K562 (cell line): ENCODE measurements at regions not wholly inside any gene's neighbourhood (a gene's known extent, or its start where the extent isn't known, plus 50 kb on each side); places are given as distances from the start of the nearest gene placed in this dataset.

ENCODE experiments used
- ATAC-seq: fragments of 200-7000 bp; cut with Tn5 transposase; 3 replicates; pipeline ENCODE4 v1.9.1; 2020; ENCODE audit warnings: moderate library complexity
- BruUV-seq: library from RNA; stranded (reverse); fragments of 400-500 nt; replicated peaks from 2 replicates; lab custom pipeline; 2021; lab: Mats Ljungman, UMichigan
- CTCF ChIA-PET: fragments of 300-600 bp; formaldehyde crosslinking; extraction: SDS; loops from one replicate; lab custom pipeline; 2021; ENCODE audit warnings: low intra/inter-chr PET ratio; lab: Yijun Ruan, JAX
- POLR2A ChIA-PET: fragments of 300-600, 350-650 bp; sonication (Branson Sonifier 250); formaldehyde crosslinking; extraction: SDS; loops from one replicate; lab custom pipeline; 2021; ENCODE audit warnings: antibody characterized with exemption, inconsistent platforms; lab: Yijun Ruan, JAX
- DNase-seq, 4 experiments: peaks; one replicate each; pipeline versions ENCODE4 v3.0.0 to v3.0.0-alpha.2; 2011 to 2018; ENCODE audit warnings: low spot score in 3 of 4, mixed read lengths in 3 of 4; ENCODE audit errors: extremely low read depth in 1 of 4
- FAIRE-seq: peaks from 2 replicates; lab custom pipeline; 2011; peaks lifted over from hg19 to GRCh38; lab: Jason Lieb, UNC
- H2AFZ ChIP-seq: 2 replicates; pipeline ENCODE4 v1.6.0; 2011; ENCODE audit warnings: low read depth, low read length, control low read depth, inconsistent platforms
- H3K27ac ChIP-seq: fragments of 200-600 bp; 3 replicates; pipeline ENCODE4 v1.8.0; 2011; ENCODE audit warnings: low read depth, mild to moderate bottlenecking, control low read depth, inconsistent platforms, low read length, moderate library complexity, mixed read lengths; ENCODE audit errors: extremely low read depth
- H3K27me3 ChIP-seq, 2 experiments: fragments of 300-600 bp in 1 of 2; 2 replicates in 1 of 2; 3 replicates in 1 of 2; pipeline versions ENCODE4 v1.6.0 to v1.8.0; 2011; ENCODE audit warnings: inconsistent platforms in 2 of 2, low read length in 2 of 2, mild to moderate bottlenecking in 1 of 2, mixed read lengths in 1 of 2, moderate library complexity in 1 of 2; ENCODE audit not compliant: control insufficient read depth in 2 of 2, insufficient read depth in 2 of 2
- H3K36me3 ChIP-seq: fragments of 300-600 bp; 3 replicates; pipeline ENCODE4 v1.8.0; 2011; ENCODE audit warnings: mild to moderate bottlenecking, low read length, inconsistent platforms; ENCODE audit not compliant: control insufficient read depth, insufficient read depth
- H3K4me1 ChIP-seq, 2 experiments: fragments of 200-600 bp in 1 of 2; replicated peaks in 1 of 2; 2 replicates in 1 of 2; 3 replicates in 1 of 2; pipeline versions ENCODE4 v1.5.1 to v1.8.0; 2011; ENCODE audit warnings: inconsistent platforms in 2 of 2, low read length in 2 of 2, mild to moderate bottlenecking in 1 of 2, mixed read lengths in 1 of 2, moderate library complexity in 1 of 2; ENCODE audit not compliant: control insufficient read depth in 2 of 2, insufficient read depth in 2 of 2
- H3K4me2 ChIP-seq: 2 replicates; pipeline ENCODE4 v1.6.1; 2011; ENCODE audit warnings: low read length, control low read depth, inconsistent platforms, mixed read lengths; ENCODE audit not compliant: insufficient read depth
- H3K4me3 ChIP-seq: fragments of 200-600 bp; sonication (generic), shearing (Covaris generic); 2 replicates; pipeline ENCODE4 v1.5.1; 2016; ENCODE audit warnings: control low read depth, inconsistent platforms
- H3K79me2 ChIP-seq: fragments of 200-600 bp; 3 replicates; pipeline ENCODE4 v1.8.0; 2011; ENCODE audit warnings: low read length, inconsistent platforms; ENCODE audit not compliant: control insufficient read depth, insufficient read depth
- H3K9ac ChIP-seq, 2 experiments: 2 replicates each; pipeline versions ENCODE4 v1.6.0 to v1.6.1; 2011; ENCODE audit warnings: low read depth in 2 of 2, low read length in 2 of 2, control low read depth in 1 of 2, inconsistent platforms in 1 of 2, mild to moderate bottlenecking in 1 of 2, mixed read lengths in 1 of 2; ENCODE audit not compliant: insufficient read depth in 1 of 2
- H3K9me1 ChIP-seq: one replicate; pipeline ENCODE4 v1.6.0; 2011; ENCODE audit warnings: inconsistent platforms, mild to moderate bottlenecking, low read length, moderate library complexity; ENCODE audit not compliant: control insufficient read depth, insufficient read depth
- H3K9me3 ChIP-seq: replicated peaks from 2 replicates; pipeline ENCODE4 v1.5.1; 2011; ENCODE audit warnings: low read depth, low read length, inconsistent platforms; ENCODE audit not compliant: control insufficient read depth, insufficient read depth
- H4K20me1 ChIP-seq: replicated peaks from 2 replicates; pipeline ENCODE4 v1.6.1; 2011; ENCODE audit warnings: low read length, inconsistent platforms, mixed read lengths; ENCODE audit not compliant: control insufficient read depth, insufficient read depth
- ELK3 ChIP-seq: fragments of 450-650 bp; formaldehyde crosslinking; IDR thresholded peaks from 2 replicates; pipeline ENCODE4 v1.4.0; 2020; ENCODE audit warnings: mild to moderate bottlenecking
- FOXJ3 ChIP-seq: sonication (generic); formaldehyde crosslinking; IDR thresholded peaks from 2 replicates; pipeline ENCODE4 v1.4.0; 2020; ENCODE audit warnings: mild to moderate bottlenecking, missing genetic modification reagents
- HCFC1 ChIP-seq: IDR thresholded peaks from 2 replicates; pipeline ENCODE4 v1.6.1; 2012; ENCODE audit warnings: low read depth, low read length, improper control_type of control experiment
- KLF1 ChIP-seq: fragments of 450-650 bp; IDR thresholded peaks from 2 replicates; pipeline ENCODE4 v1.6.1; 2016; ENCODE audit warnings: missing genetic modification characterization, missing compliant biosample characterization
- RFX7 ChIP-seq: fragments of 250-450 bp; sonication (Bioruptor Pico); IDR thresholded peaks from 2 replicates; pipeline ENCODE4 v1.5.1; 2021; ENCODE audit warnings: mild to moderate bottlenecking
- TCF7L2 ChIP-seq: fragments of 150-350 bp; IDR thresholded peaks from 2 replicates; pipeline ENCODE4 v1.6.1; 2016; ENCODE audit warnings: low read depth, mild to moderate bottlenecking, low read length, moderate library complexity
- ZNF316 ChIP-seq: fragments of 450-650 bp; IDR thresholded peaks from 2 replicates; pipeline ENCODE4 v1.6.1; 2016
- WGBS: fragments of 100-300 bp; shearing (Covaris generic); methylation state at CpG from one replicate; pipeline ENCODE4 v1.1.6; 2016; ENCODE audit warnings: low coverage, mixed read lengths; ENCODE audit not compliant: insufficient coverage; ENCODE audit errors: missing lambda C conversion rate; 5-methylcytosine and 5-hydroxymethylcytosine counted together
- in situ Hi-C: fragments of 300-500 bp; cut with MboI; formaldehyde crosslinking; loops from 4 replicates; pipeline ENCODE4 v1.15.0; 2018; ENCODE audit warnings: inconsistent platforms, mixed read lengths
- intact Hi-C: fragments of 100-400 bp; cut with micrococcal nuclease; formaldehyde crosslinking; loops from 2 replicates; pipeline ENCODE4 v1.14.2; 2022
- TF ChIP-seq, protein P1 (sequence below): sonication (generic); formaldehyde crosslinking; IDR thresholded peaks from 2 replicates; pipeline ENCODE4 v1.8.0; 2022; ENCODE audit warnings: mild to moderate bottlenecking, missing genetic modification reagents
- TF ChIP-seq, protein P2 (sequence below), 2 experiments: fragments of 450-650 bp; conservative IDR thresholded peaks; 2 replicates each; pipeline ENCODE4 v1.6.1; 2017; ENCODE audit warnings: mild to moderate bottlenecking in 2 of 2, moderate library complexity in 2 of 2
- TF ChIP-seq, protein P3 (sequence below): fragments of 250-450 bp; sonication (Bioruptor Pico); IDR thresholded peaks from 2 replicates; pipeline ENCODE4 v1.4.0; 2020

DNA sequence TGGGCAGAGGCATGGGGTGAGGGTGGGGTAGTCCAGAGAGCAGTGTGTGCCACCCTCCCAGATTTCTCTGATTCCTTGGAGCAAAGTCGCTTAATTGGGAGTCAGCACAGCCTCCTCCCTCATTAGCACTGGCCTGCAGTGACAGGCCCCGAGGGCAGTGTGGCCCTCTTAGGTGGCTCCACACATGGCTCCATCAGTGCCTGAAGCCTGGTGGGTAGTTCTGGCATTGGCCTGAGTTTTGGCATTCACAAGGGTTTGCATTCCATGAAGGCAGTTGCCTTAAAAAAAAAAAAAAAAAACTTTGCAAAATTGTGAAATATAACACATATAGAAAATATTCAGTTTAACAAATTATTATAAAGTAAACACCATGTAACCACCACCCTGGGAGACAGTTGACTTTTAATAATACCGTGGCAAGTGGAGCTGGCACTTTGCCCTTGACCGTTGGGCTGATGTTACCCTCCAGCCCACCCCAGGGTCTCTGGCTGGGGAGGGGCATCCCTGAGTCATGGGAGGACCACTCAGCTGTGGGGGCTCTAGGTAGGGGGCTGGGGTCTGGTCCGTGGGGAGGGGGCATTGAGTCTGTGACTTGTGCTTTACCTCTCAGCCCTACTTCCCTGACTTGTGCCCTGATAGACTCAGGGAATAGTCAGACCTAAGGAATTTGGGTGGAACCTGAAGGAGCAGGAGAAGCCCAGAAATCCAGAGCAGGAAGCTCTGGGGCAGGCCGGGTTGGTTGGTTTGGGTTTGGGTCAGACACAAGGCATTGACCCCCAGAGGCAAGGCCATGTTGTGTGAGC lies 51.3 kb upstream of the PITX1 start:
- in situ Hi-C loops (no loop called here), intact Hi-C loops (no loop called here)
- BruUV-seq = no TSS peak
- Histone ChIP-seq H4K20me1 (no peaks in the 10 kb centered on the region), H3K27me3 (no peaks in the 10 kb centered on the region), H2AFZ (no peak overlapping the region), H3K9me1 (no peaks in the 10 kb centered on the region), H3K36me3 (no peaks in the 10 kb centered on the region), H3K79me2 (no peaks in the 10 kb centered on the region), H3K4me1 (peaks cover 0 to 8% of the 10 kb centered on the region in 2 experiments; a peak in 1 of 5 replicates), H3K9ac (no peak overlapping the region), H3K4me3 (no peak overlapping the region), H3K9me3 (peaks cover 3% of the 10 kb centered on the region), H3K27ac (no peak overlapping the region), H3K4me2 (no peak overlapping the region)
- CTCF ChIA-PET = no interaction called here
- no peak for DNase-seq
- 28% methylated on average over 5 of the region's 6 CpGs for WGBS
- POLR2A ChIA-PET = interaction anchor here (0.7 kb wide), 1 partner anchor 101 kb away, joined by 5 read pairs; no protein-coding TSS in a partner anchor
- ATAC-seq = no peak
- FAIRE-seq = no peak
- no peak for TF ChIP-seq KLF1 (tag)
- TF ChIP-seq FOXJ3 (CRISPR knock-in tag) = no peak
- TF ChIP-seq ZNF316 = no peak
- TF ChIP-seq, protein P1, sequence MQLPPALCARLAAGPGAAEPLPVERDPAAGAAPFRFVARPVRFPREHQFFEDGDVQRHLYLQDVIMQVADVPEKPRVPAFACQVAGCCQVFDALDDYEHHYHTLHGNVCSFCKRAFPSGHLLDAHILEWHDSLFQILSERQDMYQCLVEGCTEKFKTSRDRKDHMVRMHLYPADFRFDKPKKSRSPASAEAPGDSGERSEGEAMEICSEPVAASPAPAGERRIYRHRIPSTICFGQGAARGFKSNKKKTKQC = no peak
- TF ChIP-seq, protein P2, sequence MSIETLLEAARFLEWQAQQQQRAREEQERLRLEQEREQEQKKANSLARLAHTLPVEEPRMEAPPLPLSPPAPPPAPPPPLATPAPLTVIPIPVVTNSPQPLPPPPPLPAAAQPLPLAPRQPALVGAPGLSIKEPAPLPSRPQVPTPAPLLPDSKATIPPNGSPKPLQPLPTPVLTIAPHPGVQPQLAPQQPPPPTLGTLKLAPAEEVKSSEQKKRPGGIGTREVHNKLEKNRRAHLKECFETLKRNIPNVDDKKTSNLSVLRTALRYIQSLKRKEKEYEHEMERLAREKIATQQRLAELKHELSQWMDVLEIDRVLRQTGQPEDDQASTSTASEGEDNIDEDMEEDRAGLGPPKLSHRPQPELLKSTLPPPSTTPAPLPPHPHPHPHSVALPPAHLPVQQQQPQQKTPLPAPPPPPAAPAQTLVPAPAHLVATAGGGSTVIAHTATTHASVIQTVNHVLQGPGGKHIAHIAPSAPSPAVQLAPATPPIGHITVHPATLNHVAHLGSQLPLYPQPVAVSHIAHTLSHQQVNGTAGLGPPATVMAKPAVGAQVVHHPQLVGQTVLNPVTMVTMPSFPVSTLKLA (conservative IDR thresholded peaks at IDR 0.05) = no peak
- TF ChIP-seq ELK3 (CRISPR knock-in tag) = no peak
- TF ChIP-seq, protein P3, sequence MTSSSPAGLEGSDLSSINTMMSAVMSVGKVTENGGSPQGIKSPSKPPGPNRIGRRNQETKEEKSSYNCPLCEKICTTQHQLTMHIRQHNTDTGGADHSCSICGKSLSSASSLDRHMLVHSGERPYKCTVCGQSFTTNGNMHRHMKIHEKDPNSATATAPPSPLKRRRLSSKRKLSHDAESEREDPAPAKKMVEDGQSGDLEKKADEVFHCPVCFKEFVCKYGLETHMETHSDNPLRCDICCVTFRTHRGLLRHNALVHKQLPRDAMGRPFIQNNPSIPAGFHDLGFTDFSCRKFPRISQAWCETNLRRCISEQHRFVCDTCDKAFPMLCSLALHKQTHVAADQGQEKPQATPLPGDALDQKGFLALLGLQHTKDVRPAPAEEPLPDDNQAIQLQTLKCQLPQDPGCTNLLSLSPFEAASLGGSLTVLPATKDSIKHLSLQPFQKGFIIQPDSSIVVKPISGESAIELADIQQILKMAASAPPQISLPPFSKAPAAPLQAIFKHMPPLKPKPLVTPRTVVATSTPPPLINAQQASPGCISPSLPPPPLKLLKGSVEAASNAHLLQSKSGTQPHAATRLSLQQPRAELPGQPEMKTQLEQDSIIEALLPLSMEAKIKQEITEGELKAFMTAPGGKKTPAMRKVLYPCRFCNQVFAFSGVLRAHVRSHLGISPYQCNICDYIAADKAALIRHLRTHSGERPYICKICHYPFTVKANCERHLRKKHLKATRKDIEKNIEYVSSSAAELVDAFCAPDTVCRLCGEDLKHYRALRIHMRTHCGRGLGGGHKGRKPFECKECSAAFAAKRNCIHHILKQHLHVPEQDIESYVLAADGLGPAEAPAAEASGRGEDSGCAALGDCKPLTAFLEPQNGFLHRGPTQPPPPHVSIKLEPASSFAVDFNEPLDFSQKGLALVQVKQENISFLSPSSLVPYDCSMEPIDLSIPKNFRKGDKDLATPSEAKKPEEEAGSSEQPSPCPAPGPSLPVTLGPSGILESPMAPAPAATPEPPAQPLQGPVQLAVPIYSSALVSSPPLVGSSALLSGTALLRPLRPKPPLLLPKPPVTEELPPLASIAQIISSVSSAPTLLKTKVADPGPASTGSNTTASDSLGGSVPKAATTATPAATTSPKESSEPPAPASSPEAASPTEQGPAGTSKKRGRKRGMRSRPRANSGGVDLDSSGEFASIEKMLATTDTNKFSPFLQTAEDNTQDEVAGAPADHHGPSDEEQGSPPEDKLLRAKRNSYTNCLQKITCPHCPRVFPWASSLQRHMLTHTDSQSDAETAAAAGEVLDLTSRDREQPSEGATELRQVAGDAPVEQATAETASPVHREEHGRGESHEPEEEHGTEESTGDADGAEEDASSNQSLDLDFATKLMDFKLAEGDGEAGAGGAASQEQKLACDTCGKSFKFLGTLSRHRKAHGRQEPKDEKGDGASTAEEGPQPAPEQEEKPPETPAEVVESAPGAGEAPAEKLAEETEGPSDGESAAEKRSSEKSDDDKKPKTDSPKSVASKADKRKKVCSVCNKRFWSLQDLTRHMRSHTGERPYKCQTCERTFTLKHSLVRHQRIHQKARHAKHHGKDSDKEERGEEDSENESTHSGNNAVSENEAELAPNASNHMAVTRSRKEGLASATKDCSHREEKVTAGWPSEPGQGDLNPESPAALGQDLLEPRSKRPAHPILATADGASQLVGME = no peak
- TF ChIP-seq TCF7L2 = no peak
- no peak for TF ChIP-seq RFX7 (CRISPR knock-in tag)
- TF ChIP-seq HCFC1 = no peak
